A172 (cell line): ENCODE measurements at regions not wholly inside any gene's neighbourhood (a gene's known extent, or its start where the extent isn't known, plus 50 kb on each side); places are given as distances from the start of the nearest gene placed in this dataset.
A peak's percentile ranks its signal among the peaks of the same experiment; 100 is the strongest.
"Not testable (repeated sequence)": the region's sequence is repeated elsewhere in the genome, so short reads cannot be mapped to it uniquely, and the experiment has no call there.

ENCODE experiments used
- DNase-seq: peaks from one replicate; pipeline ENCODE4 v3.0.0-alpha.2; 2015; ENCODE audit warnings: low spot score

GRCh38 chr4:84379917-84380641 lies 119.0 kb downstream of the NKX6-1 start:
- peak; percentile 54 for DNase-seq

- no peak for DNase-seq
Observed at GRCh38 chr4:84378983-84379382, 120.1 kb downstream of the NKX6-1 start.

GRCh38 chr4:84378356-84378755 lies 120.7 kb downstream of the NKX6-1 start:
- no peak for DNase-seq

GRCh38 chr4:84366907-84367306 lies 132.2 kb downstream of the NKX6-1 start:
- no peak for DNase-seq

- DNase-seq, result no peak
Observed at GRCh38 chr4:84366161-84366560, 132.9 kb downstream of the NKX6-1 start.

- no peak for DNase-seq
Observed at GRCh38 chr4:84362896-84363655, 136.0 kb downstream of the NKX6-1 start.

- DNase-seq, result no peak
Observed at GRCh38 chr4:84342161-84342560, 156.9 kb downstream of the NKX6-1 start.

GRCh38 chr4:84341559-84341958 lies 157.5 kb downstream of the NKX6-1 start:
- no peak for DNase-seq

- no peak for DNase-seq
Observed at GRCh38 chr4:84338367-84338766, 160.7 kb downstream of the NKX6-1 start.

- no peak for DNase-seq
Observed at GRCh38 chr4:84336964-84337705, 162.0 kb downstream of the NKX6-1 start.

- DNase-seq, result no peak
Observed at GRCh38 chr4:84327526-84327925, 171.6 kb downstream of the NKX6-1 start.

GRCh38 chr4:84325625-84326024 lies 173.5 kb downstream of the NKX6-1 start:
- no peak for DNase-seq

- DNase-seq, result no peak
Observed at GRCh38 chr4:84324303-84325245, 174.5 kb downstream of the NKX6-1 start.

GRCh38 chr4:84319124-84319523 lies 180.0 kb downstream of the NKX6-1 start:
- peak; percentile 6 for DNase-seq

GRCh38 chr4:84317513-84317912 lies 181.6 kb downstream of the NKX6-1 start:
- DNase-seq, result no peak

- no peak for DNase-seq
Observed at GRCh38 chr4:84312426-84313012, 186.6 kb downstream of the NKX6-1 start.

GRCh38 chr4:84309191-84309590 lies 189.9 kb downstream of the NKX6-1 start:
- DNase-seq, result no peak

GRCh38 chr4:84298719-84299254 lies 200.3 kb downstream of the NKX6-1 start:
- DNase-seq, result not testable (repeated sequence)

- DNase-seq, result peak; percentile 20
Observed at GRCh38 chr4:84298023-84298718, 200.9 kb downstream of the NKX6-1 start.

GRCh38 chr4:84291969-84292368 lies 207.1 kb downstream of the NKX6-1 start:
- no peak for DNase-seq
